T1000 (cell line): ENCODE measurements at regions not wholly inside any gene's neighbourhood (a gene's known extent, or its start where the extent isn't known, plus 50 kb on each side); places are given as distances from the start of the nearest gene placed in this dataset.

Source experiments
- DNase-seq: peaks from one replicate; lab custom pipeline; 2025; ENCODE audit warnings: mixed read lengths; lab: John Stamatoyannopoulos, UW

GRCh38 chr4:41460641-41461040 lies 77.3 kb upstream of the LIMCH1 start:
- DNase-seq: no peak

GRCh38 chr4:41461780-41462307 lies 76.1 kb upstream of the LIMCH1 start:
- DNase-seq: no peak

DNA sequence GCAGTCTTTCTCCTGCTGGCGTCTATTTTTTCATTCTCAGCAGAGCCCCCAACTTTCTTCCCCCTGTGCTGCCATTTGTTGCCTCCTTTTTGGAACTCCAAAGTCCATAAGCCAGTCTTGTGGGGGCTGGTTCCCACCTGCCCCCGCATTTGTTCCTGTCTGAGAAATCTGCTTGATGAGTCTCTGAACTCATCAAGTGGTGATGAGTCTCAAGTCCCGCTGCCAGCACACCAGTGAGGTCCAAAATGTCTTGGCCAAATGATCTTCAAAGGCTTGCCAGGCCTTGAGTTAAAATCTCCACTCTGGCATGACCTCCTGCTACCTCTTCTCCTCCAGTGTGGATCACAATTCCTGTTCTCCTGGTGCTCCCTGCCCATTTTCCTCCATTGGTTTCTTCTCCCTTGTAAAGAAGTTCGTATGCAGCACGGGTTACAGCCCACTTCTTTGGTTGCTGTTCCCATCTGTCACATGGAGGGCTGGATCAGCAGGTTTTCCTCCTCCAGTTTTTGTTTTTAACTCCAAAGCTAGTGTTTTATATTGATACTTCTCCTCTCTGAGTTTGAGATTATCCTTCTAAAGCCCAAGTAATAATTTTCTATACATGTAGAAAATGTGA lies 72.7 kb upstream of the LIMCH1 start:
- DNase-seq: no peak

- no peak for DNase-seq
Measured at GRCh38 chr4:41466249-41466648, 71.7 kb upstream of the LIMCH1 start.

DNA sequence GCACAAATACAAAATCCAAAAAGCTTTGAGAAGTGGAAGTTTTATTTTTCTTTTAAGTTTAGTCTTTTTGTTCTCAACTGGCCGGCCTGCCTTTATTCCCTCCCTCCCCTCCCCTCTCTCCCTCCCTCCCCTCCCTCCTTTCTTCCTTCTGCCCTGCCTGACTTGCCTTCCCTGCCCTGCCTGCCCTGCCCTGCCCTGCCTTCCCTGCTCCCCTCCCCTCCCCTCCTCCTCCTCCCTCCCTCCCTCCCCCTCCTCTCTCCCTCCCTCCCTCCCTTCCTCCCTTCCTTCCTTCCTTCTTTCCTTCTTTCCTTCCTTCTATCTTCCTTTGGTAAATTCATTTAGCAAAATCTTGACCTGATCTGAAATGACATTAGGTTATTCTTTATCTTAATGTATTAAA lies 69.8 kb upstream of the LIMCH1 start:
- DNase-seq: no peak

DNA sequence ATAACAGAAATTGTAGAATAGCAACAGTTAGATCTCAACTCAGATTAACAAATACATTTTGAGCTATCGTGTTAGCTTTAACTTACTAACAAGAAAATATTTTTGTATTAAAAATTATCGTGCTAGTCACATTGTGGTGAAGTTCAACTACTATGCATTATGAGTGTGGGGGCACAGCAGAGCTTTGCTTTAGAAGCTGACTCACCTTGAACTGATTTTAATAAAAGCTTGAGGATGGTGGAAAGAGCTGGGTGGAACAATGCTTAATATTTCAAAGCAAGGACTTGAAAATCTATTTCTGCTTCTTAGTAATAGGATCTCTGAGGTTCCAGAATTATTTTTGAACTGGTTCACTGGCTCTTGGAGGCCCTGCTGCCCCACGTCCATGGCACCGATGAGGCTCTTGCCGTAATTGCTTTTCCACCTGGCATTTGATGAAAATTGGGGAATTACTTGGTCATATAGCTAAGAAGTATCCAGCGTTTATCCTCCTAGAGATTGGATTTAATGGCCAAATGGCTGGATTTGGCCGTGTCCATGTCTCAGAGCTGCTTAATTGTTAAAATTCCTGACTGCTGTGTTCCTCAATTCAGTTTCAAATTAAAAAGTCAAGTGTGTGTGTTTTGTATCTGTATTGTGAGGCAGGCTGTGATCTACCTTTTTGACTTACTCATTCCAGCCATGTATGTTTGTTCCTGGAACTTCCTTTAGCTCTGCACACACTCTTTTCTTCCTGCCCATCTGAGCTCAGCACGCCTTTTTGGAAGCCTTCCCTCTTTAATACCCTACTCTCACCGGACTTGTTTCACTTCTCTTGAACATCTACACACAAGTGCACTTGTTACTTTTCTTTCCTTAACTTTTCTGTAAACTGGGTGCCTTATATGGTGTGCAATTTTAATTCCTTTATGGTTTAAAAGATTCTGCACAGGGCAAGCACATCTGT lies 66.6 kb upstream of the LIMCH1 start:
- no peak for DNase-seq

DNA sequence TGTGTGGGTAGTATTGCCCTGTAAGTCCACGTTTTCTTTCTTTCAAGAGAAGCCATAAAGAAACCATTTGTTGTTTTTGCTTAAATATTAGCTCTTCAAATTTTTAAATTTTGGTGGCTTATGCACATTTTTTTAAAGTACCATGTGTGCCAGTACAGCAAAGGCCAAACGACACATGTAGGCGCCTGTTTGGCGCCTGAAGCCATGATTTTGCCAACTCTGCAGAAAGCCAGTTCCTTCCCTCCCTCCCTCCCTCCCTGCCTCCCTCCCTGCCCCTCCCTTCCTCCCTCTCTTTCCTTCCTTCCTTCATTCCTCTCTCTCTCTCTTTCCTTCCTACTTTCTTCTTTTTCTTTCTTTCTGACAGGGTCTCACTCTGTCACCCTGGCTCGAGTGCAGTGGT lies 65.9 kb upstream of the LIMCH1 start:
- no peak for DNase-seq

DNA sequence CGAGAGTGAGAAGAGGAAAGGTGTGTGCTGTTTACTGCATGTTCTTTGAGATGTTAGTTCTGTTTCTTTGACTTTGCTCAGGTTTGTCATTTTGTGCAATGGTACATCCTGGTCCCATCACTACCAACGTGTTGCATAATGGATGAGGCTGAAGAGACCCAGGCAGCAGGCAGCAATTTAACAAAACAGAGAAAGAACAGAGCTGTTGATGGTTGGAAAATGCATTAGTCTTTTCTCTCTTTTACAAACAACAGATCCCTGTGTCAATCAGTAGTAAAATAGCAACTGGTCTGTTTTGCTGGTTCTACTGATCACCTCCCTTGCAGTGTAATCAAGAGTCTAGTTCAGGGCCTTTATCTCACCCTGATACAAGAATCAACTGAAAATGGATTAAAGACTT lies 64.8 kb upstream of the LIMCH1 start:
- no peak for DNase-seq

GRCh38 chr4:41475402-41475801 lies 62.6 kb upstream of the LIMCH1 start:
- DNase-seq: peak; percentile 21

GRCh38 chr4:41476310-41476885 lies 61.6 kb upstream of the LIMCH1 start:
- no peak for DNase-seq

DNA sequence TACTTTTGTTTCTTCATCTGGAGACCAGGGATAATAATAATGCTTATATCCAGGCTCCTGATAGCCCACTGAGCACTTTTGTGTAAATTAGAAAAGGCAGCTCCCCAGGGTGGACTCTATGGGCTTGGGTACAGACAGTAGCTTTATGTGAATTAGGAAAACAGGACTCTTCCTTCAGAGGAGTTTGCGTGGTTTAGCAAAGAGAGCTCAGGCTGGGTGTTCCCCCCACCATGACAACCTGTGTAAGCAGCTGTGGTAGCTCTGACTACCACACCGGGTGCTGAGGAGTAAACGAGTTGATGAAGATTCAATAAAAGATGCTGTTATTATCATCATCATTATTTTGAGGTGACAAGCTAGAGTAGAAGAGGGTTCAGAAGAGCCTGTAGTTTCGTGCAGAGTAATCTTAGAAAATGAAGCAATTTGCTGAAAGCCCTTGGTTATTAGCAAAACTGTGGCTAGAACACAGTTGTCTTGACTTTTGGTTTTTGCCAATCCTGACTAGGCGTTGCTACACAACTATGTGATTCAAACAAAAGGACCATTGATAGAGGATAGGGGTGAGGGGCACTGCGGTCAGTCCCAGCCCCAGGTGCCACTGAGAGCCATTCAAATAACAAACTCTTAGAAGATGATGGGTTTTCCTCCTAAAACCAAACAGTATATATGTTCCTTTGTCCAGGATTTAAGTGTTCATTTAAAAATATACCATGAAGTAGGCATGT lies 60.6 kb upstream of the LIMCH1 start:
- DNase-seq: no peak

DNA sequence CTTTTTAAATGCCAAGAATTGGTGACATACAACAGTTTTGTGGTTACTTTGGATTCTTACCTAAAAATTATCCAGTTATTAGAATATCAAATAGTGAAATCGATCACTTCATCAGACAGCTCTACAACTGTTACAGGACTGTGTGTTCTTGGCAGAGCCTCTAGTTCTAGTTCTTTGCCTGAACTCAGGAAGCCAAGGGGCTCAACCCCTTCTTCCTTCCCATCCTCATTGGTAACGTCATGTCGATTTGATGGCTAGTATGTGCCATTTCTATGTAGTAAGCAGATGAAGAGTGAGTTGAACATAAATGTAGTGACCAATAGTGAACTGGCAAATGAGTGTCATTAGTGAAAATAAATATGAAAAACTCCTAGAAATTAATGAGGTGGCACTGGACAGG lies 59.4 kb upstream of the LIMCH1 start:
- no peak for DNase-seq

DNA sequence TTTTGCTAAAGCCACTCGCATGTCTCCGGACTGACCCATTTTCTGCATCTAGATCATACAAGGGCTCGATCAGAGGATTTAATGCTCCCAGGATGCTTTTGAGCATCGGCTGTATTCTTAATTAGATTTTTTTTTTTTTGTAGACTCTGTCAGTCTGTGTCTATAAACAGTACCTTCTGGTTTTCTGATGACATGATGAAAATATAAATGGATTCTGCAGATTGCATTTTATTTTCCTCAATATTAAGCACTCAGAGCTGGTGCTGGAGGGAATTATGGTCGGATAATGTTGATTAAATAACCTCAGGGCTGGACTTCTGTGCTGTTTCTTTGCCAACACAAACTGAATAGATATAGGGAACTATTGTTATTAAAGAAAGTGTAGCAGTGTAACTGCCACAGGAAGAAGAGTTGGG lies 57.1 kb upstream of the LIMCH1 start:
- DNase-seq: no peak

GRCh38 chr4:41483771-41484170 lies 54.2 kb upstream of the LIMCH1 start:
- no peak for DNase-seq

GRCh38 chr4:41485041-41485440 lies 52.9 kb upstream of the LIMCH1 start:
- DNase-seq: no peak

DNA sequence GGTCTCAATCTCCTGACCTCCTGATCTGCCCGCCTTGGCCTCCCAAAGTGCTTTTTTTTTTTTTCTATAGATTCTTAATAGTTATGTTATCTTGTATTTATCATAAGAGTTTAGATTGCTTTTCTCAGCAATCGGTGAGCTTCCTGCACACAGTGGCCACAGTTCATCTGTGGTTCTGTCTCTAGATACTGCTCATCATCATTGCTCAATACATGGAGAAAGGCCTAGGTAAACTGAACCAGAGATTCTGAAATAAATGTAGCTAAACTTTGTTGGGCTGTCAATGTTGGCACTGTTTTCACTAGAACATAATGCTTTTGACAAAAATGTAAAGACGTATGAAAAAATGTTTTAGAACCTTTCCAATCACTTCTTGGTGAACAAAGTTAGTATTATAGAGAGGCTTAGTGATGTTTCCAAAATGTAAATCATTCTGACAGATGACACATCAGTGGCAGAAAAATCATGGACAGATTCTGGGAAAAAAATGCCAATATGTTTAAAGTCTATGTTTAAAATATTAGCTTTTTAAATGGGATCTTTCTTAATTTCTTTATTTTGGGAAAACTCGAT lies 50.0 kb upstream of the LIMCH1 start:
- DNase-seq: no peak
